IPS DF 6.9 (cell line): ENCODE measurements at regions not wholly inside any gene's neighbourhood (a gene's known extent, or its start where the extent isn't known, plus 50 kb on each side); places are given as distances from the start of the nearest gene placed in this dataset.

ENCODE experiments used
- DNase-seq: peaks from one replicate; pipeline ENCODE4 v3.0.0-alpha.2; 2013; ENCODE audit warnings: low read depth, low spot score
- H3K27ac ChIP-seq: one replicate; pipeline ENCODE4 v1.5.1; 2013; ENCODE audit warnings: low read length, control low read depth
- H3K27me3 ChIP-seq: 2 replicates; pipeline ENCODE4 v1.6.1; 2013; ENCODE audit warnings: mild to moderate bottlenecking, low read length; ENCODE audit not compliant: control insufficient read depth, insufficient read depth
- H3K36me3 ChIP-seq: 2 replicates; pipeline ENCODE4 v1.6.1; 2013; ENCODE audit warnings: low read length; ENCODE audit not compliant: control insufficient read depth, insufficient read depth
- H3K4me1 ChIP-seq: 2 replicates; pipeline ENCODE4 v1.6.1; 2013; ENCODE audit warnings: low read length; ENCODE audit not compliant: control insufficient read depth, insufficient read depth
- H3K4me3 ChIP-seq: 2 replicates; pipeline ENCODE4 v1.5.1; 2013; ENCODE audit warnings: mild to moderate bottlenecking, low read length
- H3K9me3 ChIP-seq: 2 replicates; pipeline ENCODE4 v1.6.1; 2013; ENCODE audit warnings: low read length, inconsistent platforms; ENCODE audit not compliant: control insufficient read depth, insufficient read depth
- WGBS: extraction: QIAGEN DNeasy Blood & Tissue Kit; methylation state at CpG from one replicate; pipeline ENCODE4 v1.1.7; 2013; ENCODE audit warnings: mixed read lengths, missing lambda C conversion rate; ENCODE audit not compliant: insufficient read length, insufficient coverage; 5-methylcytosine and 5-hydroxymethylcytosine counted together

DNA sequence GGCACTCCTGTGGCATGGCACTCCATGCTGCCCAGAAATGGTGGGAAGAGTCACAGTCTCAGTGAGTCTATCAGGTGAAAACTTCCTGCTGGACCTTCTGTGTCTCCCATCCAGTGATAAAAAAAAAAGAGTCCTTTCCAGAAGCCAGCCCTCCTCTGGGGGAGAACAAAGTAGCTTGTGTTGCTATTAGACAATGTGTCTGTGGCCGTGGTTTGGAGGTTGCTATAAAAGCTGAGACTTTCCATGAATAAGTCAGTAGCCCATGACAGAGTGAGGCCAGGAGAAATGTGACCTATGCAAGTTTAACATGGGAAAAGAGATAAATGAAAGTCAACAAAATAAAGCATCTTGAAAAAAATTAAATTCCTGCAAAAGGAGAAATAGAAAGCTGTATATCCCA is 250.7 kb upstream of the MON1B start:
- Histone ChIP-seq H3K9me3 (no peaks in the 10 kb centered on the region; the same call in 1 of the 2 replicates), H3K4me1 (no peaks in the 10 kb centered on the region), H3K27me3 (no peaks in the 10 kb centered on the region; the same call in 1 of the 2 replicates), H3K36me3 (no peaks in the 10 kb centered on the region), H3K4me3 (no peak overlapping the region), H3K27ac (no peak overlapping the region)
- DNase-seq = no peak
- WGBS = no CpG with 5 or more reads among the region's 1 CpG

DNA sequence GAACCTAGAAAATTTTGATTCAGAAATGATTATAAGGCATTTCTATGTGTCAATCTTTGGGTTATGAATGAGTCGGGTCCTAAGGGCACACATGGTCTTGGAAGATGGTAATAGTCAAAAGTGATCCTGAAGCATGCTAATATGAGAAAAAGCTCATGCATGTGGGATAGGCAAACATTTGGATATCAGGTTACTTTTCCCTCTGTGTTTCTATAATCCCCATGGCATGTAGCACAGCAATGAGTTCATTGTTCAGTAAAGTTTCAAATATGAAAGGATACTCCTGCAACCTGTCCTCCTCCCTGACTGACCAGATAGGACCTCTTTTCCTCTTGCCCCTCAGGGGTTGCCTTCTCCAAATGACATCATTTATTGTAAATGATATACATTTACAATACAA is 249.9 kb upstream of the MON1B start:
- H3K27ac ChIP-seq = no peak overlapping the region
- H3K4me1 ChIP-seq = no peaks in the 10 kb centered on the region
- no CpG with 5 or more reads among the region's 1 CpG for WGBS
- no peaks in the 10 kb centered on the region; the same call in 1 of the 2 replicates for H3K27me3 ChIP-seq
- H3K36me3 ChIP-seq = no peaks in the 10 kb centered on the region
- no peak overlapping the region for H3K4me3 ChIP-seq
- no peaks in the 10 kb centered on the region; the same call in 1 of the 2 replicates for H3K9me3 ChIP-seq
- no peak for DNase-seq

DNA sequence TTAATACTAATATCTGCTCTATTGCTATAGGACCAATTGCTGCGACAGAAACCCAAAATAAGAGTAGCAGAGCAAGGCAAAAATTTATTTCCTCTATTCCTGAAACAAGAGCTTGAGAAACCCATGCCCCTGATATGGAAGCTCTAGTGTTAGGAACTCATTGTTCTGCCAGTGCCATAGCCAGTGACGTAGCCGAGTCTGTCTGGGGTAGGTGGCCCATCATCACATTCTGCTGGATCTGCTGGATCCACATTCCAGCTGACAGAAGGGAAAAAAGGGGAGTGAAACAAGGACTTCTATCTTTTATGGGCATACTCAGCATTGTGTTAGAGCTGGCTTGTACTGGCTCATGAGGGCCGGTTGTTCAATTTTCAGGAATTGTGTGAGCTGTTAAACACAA is 248.9 kb upstream of the MON1B start:
- Histone ChIP-seq H3K27me3 (no peaks in the 10 kb centered on the region; the same call in 1 of the 2 replicates), H3K27ac (no peak overlapping the region), H3K36me3 (no peaks in the 10 kb centered on the region), H3K9me3 (no peaks in the 10 kb centered on the region; the same call in 1 of the 2 replicates), H3K4me3 (no peak overlapping the region), H3K4me1 (no peaks in the 10 kb centered on the region)
- WGBS = no CpG with 5 or more reads among the region's 4 CpGs
- DNase-seq = no peak

DNA sequence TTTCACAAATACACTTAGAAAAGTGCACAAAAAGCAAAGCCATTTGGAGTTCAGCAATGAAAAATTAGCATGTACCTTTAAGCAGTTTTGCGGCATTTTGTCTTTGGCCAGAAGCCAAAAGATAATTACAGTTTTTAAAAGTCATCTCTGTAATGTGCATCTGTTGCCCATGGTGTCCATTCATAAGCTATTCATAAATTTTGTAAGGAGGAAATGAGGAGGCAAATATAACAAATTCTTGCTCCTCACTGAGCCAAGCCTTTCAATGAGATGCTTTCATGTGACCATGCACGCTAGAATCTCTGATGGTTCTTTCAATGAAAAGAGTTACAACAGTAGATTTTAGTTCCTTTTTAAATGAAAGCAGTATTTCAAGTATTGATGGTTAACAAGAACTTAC is 247.1 kb upstream of the MON1B start:
- Histone ChIP-seq H3K4me1 (no peaks in the 10 kb centered on the region), H3K4me3 (no peak overlapping the region), H3K27me3 (no peaks in the 10 kb centered on the region; the same call in 1 of the 2 replicates), H3K36me3 (no peaks in the 10 kb centered on the region), H3K9me3 (no peaks in the 10 kb centered on the region; the same call in 1 of the 2 replicates), H3K27ac (no peak overlapping the region)
- WGBS = no CpG with 5 or more reads among the region's 2 CpGs
- no peak for DNase-seq

DNA sequence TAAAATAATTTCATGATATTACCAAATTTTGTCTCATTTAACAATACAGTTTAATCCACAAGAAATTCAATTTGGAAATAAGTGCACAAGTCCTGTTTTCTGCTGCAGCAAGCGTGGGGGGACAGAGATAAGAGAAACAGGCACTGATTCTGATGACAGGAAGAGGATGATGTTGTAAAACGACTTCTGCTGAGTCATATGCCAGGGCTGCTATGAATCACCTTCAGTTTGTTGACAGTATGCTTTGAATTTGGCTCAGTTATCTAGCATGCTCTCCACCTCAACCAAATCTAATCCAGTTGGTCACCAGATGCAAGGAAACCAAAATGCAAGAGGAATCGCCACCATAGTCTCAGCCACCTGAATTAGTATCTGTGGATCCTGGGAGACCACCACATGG is 244.1 kb upstream of the MON1B start:
- WGBS = no CpG with 5 or more reads among the region's 3 CpGs
- no peaks in the 10 kb centered on the region; the same call in 1 of the 2 replicates for H3K27me3 ChIP-seq
- no peak overlapping the region for H3K4me3 ChIP-seq
- no peaks in the 10 kb centered on the region; the same call in 1 of the 2 replicates for H3K9me3 ChIP-seq
- DNase-seq = no peak
- H3K27ac ChIP-seq = no peak overlapping the region
- no peaks in the 10 kb centered on the region for H3K4me1 ChIP-seq
- H3K36me3 ChIP-seq = no peaks in the 10 kb centered on the region

DNA sequence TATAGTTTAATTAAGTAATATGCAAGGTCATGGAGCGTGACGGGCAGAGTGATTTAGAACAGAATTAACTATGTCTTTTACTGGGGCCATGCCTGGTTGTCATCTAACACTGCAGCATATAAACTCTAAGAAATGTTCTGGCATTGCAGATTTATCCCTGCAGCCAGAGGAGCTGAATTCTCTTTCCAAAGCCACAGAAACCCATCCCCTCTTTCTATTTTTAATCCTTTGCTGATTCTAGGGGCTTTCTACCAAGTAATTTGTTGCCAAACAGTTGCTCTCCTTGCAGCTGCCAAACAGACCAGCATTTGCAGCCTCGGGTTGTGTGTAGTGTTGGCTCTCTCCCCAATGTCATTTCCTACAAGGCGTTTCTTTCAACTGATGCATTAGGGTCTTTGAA is 243.2 kb upstream of the MON1B start:
- WGBS = no CpG with 5 or more reads among the region's 4 CpGs
- Histone ChIP-seq H3K4me1 (no peaks in the 10 kb centered on the region), H3K27ac (no peak overlapping the region), H3K4me3 (no peak overlapping the region), H3K27me3 (no peaks in the 10 kb centered on the region), H3K36me3 (no peaks in the 10 kb centered on the region), H3K9me3 (no peaks in the 10 kb centered on the region; the same call in 1 of the 2 replicates)
- no peak for DNase-seq

DNA sequence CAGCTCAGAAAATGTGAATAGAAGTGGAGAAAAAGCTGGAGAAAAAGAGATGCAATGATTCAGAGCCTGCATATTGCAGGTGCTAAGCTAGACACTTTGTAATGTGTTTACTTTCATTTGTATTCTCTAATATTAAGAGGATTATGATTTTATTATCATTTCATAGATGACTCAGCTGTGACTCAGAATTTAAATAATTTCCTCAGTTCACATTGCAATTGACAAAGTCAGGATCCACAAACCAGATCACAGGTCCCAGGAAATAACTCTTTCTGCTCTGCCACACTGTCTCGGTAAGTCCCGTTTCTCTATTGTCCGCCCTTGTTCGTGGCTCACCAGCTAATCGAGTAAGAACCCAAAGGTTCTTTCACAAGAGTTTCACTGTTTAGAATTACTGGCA is 235.4 kb upstream of the MON1B start:
- Histone ChIP-seq H3K36me3 (no peaks in the 10 kb centered on the region), H3K27ac (no peak overlapping the region), H3K9me3 (no peaks in the 10 kb centered on the region; the same call in 1 of the 2 replicates), H3K4me3 (no peak overlapping the region), H3K27me3 (no peaks in the 10 kb centered on the region), H3K4me1 (no peaks in the 10 kb centered on the region)
- no CpG with 5 or more reads among the region's 5 CpGs for WGBS
- no peak for DNase-seq

DNA sequence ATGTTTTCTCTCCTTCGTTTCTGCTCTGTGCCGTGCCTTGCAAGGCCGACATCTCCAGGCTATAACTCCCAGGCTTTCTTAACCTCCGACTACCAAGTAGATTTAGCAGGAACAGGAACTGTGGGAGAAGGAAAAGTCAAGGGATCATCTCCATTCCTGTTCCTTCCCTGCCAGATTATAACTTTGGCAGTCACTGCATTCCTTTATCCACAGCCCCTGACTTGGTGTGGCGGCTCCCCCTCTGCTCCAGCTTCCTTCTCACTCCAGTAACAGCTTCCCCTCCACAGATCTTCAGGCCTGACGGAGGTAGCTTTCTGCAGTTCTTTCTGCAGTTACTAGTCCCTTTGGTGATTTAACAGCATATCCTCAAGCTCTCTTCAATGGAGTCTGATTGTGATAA is 234.6 kb upstream of the MON1B start:
- Histone ChIP-seq H3K27me3 (no peaks in the 10 kb centered on the region), H3K4me3 (no peak overlapping the region), H3K4me1 (no peaks in the 10 kb centered on the region), H3K27ac (no peak overlapping the region), H3K36me3 (no peaks in the 10 kb centered on the region), H3K9me3 (no peaks in the 10 kb centered on the region; the same call in 1 of the 2 replicates)
- no peak for DNase-seq
- no CpG with 5 or more reads among the region's 6 CpGs for WGBS

DNA sequence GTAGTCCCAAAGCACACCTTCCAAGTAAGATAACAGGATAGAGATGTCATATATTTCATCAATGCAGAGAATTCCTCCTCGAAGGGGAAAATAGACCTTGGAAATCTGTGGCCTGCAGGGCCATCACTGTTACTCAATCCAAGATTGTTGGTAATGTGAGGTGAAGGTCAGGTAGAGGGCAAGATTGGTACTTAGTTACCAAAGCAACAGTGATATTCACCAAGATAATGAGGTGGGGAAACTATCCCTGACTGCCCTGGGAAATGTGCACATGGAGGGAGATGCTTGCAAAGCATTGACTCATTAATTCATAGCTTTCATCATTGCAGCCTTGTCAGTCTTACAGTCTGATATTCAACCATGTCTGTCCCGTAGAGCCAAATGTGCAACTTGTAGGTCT is 234.1 kb upstream of the MON1B start:
- no peaks in the 10 kb centered on the region; the same call in 1 of the 2 replicates for H3K9me3 ChIP-seq
- DNase-seq = no peak
- no peak overlapping the region for H3K27ac ChIP-seq
- WGBS = no CpG with 5 or more reads among the region's 2 CpGs
- no peak overlapping the region for H3K4me3 ChIP-seq
- H3K36me3 ChIP-seq = no peaks in the 10 kb centered on the region
- no peaks in the 10 kb centered on the region for H3K4me1 ChIP-seq
- no peaks in the 10 kb centered on the region for H3K27me3 ChIP-seq

DNA sequence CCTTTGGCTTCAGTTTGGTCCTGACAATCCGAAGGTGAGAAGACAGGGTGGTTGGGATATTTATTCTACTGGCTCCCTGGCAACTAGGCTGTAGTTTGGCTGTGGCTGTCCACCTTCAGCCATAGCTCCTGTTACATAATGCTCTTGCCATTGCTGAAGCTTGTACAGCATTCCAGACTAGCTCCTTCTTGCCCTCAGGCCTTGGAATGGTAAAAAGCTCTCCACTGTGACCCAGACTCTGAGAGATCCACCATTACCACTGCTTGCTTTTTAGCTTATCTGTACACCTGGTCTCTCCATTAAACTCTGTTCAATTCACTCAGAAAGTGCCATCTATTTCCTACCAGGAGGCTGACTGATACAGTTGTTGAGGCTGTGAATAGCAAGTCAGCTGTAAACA is 231.8 kb upstream of the MON1B start:
- H3K4me1 ChIP-seq = no peaks in the 10 kb centered on the region
- WGBS = no CpG with 5 or more reads among the region's 1 CpG

DNA sequence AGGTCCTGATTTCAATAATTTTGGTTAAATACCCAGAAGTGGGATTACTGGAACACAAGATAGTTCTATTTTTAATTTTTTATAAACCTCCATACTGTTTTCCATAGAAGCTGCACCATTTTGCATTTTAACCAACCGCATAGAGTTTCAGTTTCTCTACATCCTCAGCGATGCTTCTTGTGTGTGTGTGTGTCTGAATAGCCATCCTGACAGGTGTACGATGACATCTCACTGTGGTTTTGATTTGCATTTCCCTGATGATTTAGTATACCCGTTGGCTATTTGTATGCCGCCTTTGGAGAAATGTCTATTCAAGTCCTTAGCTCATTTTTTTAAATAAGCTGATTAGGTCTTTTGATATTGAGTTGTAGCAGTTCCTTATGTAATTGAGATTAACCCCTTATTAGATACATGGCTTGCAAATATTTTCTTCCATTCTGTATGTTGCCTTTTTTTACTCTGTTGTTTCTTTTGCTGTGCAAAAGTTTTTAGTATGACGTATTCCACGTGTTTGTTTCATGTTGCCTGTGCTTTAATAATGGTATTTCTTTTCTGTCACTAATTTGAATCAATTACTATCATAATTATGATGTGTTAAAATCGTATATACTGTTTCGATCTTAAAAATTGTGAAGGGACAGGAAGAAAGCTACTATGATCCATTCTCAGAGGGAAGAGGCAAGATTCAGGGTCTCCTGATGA is 227.2 kb upstream of the MON1B start:
- DNase-seq = no peak
- Histone ChIP-seq H3K4me1 (no peaks in the 10 kb centered on the region), H3K4me3 (no peak overlapping the region), H3K9me3 (no peaks in the 10 kb centered on the region; the same call in 1 of the 2 replicates), H3K27ac (no peak overlapping the region), H3K36me3 (no peaks in the 10 kb centered on the region), H3K27me3 (no peaks in the 10 kb centered on the region)
- no CpG with 5 or more reads among the region's 9 CpGs for WGBS

More for the DNA sequence above, 231.8 kb upstream of the MON1B start:
- no peak overlapping the region for H3K27ac ChIP-seq
- H3K4me3 ChIP-seq = no peak overlapping the region
- no peaks in the 10 kb centered on the region; the same call in 1 of the 2 replicates for H3K9me3 ChIP-seq
- no peaks in the 10 kb centered on the region for H3K36me3 ChIP-seq
- no peak for DNase-seq
- no peaks in the 10 kb centered on the region for H3K27me3 ChIP-seq
